IMR-90 (cell line): ENCODE measurements at regions not wholly inside any gene's neighbourhood (a gene's known extent, or its start where the extent isn't known, plus 50 kb on each side); places are given as distances from the start of the nearest gene placed in this dataset.

Experiments used
- ATAC-seq: fragments of 200-7000 bp; cut with Tn5 transposase; 2 replicates; pipeline ENCODE4 v1.9.1; 2020; ENCODE audit warnings: low read depth, mild to moderate bottlenecking, moderate library complexity
- BruUV-seq: library from RNA; stranded (reverse); fragments of 400-500 nt; replicated peaks from 2 replicates; lab custom pipeline; 2021; lab: Mats Ljungman, UMichigan
- CTCF ChIA-PET: fragments of 300-600 bp; formaldehyde crosslinking; extraction: SDS; loops from one replicate; lab custom pipeline; 2021; ENCODE audit warnings: antibody characterized with exemption; lab: Yijun Ruan, JAX
- POLR2A ChIA-PET: fragments of 300-600 bp; sonication (Branson Sonifier 250); formaldehyde crosslinking; loops from one replicate; lab custom pipeline; 2022; ENCODE audit warnings: antibody characterized with exemption; ENCODE audit not compliant: unreplicated experiment; lab: Charles Lee
- DNase-seq: peaks from one replicate; pipeline ENCODE4 v3.0.0; 2013
- H2AFZ ChIP-seq: replicated peaks from 2 replicates; pipeline ENCODE3; 2013; ENCODE audit warnings: low read length, mild to moderate bottlenecking; ENCODE audit not compliant: poor library complexity
- H2AK5ac ChIP-seq: 2 replicates; pipeline ENCODE4 v1.6.1; 2013; ENCODE audit warnings: low read depth, low read length, inconsistent platforms
- H2AK9ac ChIP-seq: replicated peaks from 2 replicates; pipeline ENCODE3; 2013; ENCODE audit warnings: mild to moderate bottlenecking, low read depth, low read length, moderate library complexity; ENCODE audit not compliant: poor library complexity
- H2BK120ac ChIP-seq: 2 replicates; pipeline ENCODE4 v1.6.1; 2013; ENCODE audit warnings: low read depth, low read length, inconsistent platforms
- H2BK15ac ChIP-seq: 3 replicates; pipeline ENCODE4 v1.6.1; 2013; ENCODE audit warnings: low read depth, low read length, inconsistent platforms
- H2BK20ac ChIP-seq: 2 replicates; pipeline ENCODE4 v1.6.1; 2013; ENCODE audit warnings: low read depth, mild to moderate bottlenecking, inconsistent platforms, low read length, moderate library complexity
- H2BK5ac ChIP-seq: 2 replicates; pipeline ENCODE4 v1.6.1; 2013; ENCODE audit warnings: mild to moderate bottlenecking, low read depth, low read length, inconsistent platforms; ENCODE audit not compliant: poor library complexity, severe bottlenecking
- H3K14ac ChIP-seq: replicated peaks from 2 replicates; pipeline ENCODE4 v1.6.1; 2013; ENCODE audit warnings: low read depth, low read length, inconsistent platforms
- H3K18ac ChIP-seq: 2 replicates; pipeline ENCODE4 v1.6.1; 2013; ENCODE audit warnings: low read depth, low read length, control low read depth
- H3K23ac ChIP-seq: 2 replicates; pipeline ENCODE4 v1.6.1; 2013; ENCODE audit warnings: low read depth, low read length, inconsistent platforms
- H3K27ac ChIP-seq: 2 replicates; pipeline ENCODE4 v1.5.1; 2013; ENCODE audit warnings: mild to moderate bottlenecking, control low read depth, low read length; ENCODE audit not compliant: insufficient read depth
- H3K27me3 ChIP-seq: 2 replicates; pipeline ENCODE4 v1.6.1; 2013; ENCODE audit warnings: low read length; ENCODE audit not compliant: control insufficient read depth, insufficient read depth
- H3K36me3 ChIP-seq: 2 replicates; pipeline ENCODE4 v1.6.1; 2013; ENCODE audit warnings: low read length, mixed read lengths; ENCODE audit not compliant: control insufficient read depth, insufficient read depth
- H3K4ac ChIP-seq: 2 replicates; pipeline ENCODE4 v1.6.1; 2013; ENCODE audit warnings: low read depth, low read length, inconsistent platforms
- H3K4me1 ChIP-seq: 2 replicates; pipeline ENCODE4 v1.6.1; 2013; ENCODE audit warnings: low read length, mixed read lengths; ENCODE audit not compliant: control insufficient read depth, insufficient read depth
- H3K4me2 ChIP-seq: 2 replicates; pipeline ENCODE4 v1.6.1; 2013; ENCODE audit warnings: low read depth, mild to moderate bottlenecking, control low read depth, low read length, moderate library complexity
- H3K4me3 ChIP-seq: 2 replicates; pipeline ENCODE4 v1.5.1; 2013; ENCODE audit warnings: low read depth, mild to moderate bottlenecking, control low read depth, low read length, moderate library complexity; ENCODE audit not compliant: insufficient read depth
- H3K56ac ChIP-seq: 2 replicates; pipeline ENCODE4 v1.6.1; 2013; ENCODE audit warnings: low read length, inconsistent platforms; ENCODE audit not compliant: insufficient read depth; ENCODE audit errors: extremely low read depth
- H3K79me1 ChIP-seq, 2 experiments: 2 replicates each; pipeline ENCODE4 v1.6.1; 2013; ENCODE audit warnings: low read length in 2 of 2, inconsistent platforms in 1 of 2, low read depth in 1 of 2
- H3K9ac ChIP-seq: 2 replicates; pipeline ENCODE4 v1.6.1; 2013; ENCODE audit warnings: low read depth, low read length, control low read depth
- H3K9me1 ChIP-seq: 2 replicates; pipeline ENCODE4 v1.6.1; 2013; ENCODE audit warnings: low read length, inconsistent platforms; ENCODE audit not compliant: insufficient read depth
- H3K9me3 ChIP-seq: 2 replicates; pipeline ENCODE4 v1.6.1; 2013; ENCODE audit warnings: low read length; ENCODE audit not compliant: control insufficient read depth, insufficient read depth
- H4K20me1 ChIP-seq: 2 replicates; pipeline ENCODE4 v1.6.1; 2013; ENCODE audit warnings: low read length, inconsistent platforms; ENCODE audit not compliant: insufficient read depth
- H4K5ac ChIP-seq: 2 replicates; pipeline ENCODE4 v1.6.1; 2013; ENCODE audit warnings: mild to moderate bottlenecking, low read depth, low read length, control low read depth
- H4K8ac ChIP-seq, 2 experiments: 2 replicates each; pipeline ENCODE4 v1.6.1; 2013; ENCODE audit warnings: low read depth in 2 of 2, low read length in 2 of 2, control low read depth in 1 of 2, inconsistent platforms in 1 of 2
- H4K91ac ChIP-seq: 2 replicates; pipeline ENCODE4 v1.6.1; 2013; ENCODE audit warnings: low read depth, low read length, inconsistent platforms; ENCODE audit not compliant: insufficient read depth
- BHLHE40 ChIP-seq: fragments of 150-350 bp; IDR thresholded peaks from 2 replicates; pipeline ENCODE4 v1.6.1; 2016; ENCODE audit warnings: mild to moderate bottlenecking, low read depth, low read length
- CEBPB ChIP-seq: IDR thresholded peaks from 2 replicates; pipeline ENCODE4 v1.6.1; 2012; ENCODE audit warnings: low read depth, low read length, improper control_type of control experiment
- CHD1 ChIP-seq: IDR thresholded peaks from 2 replicates; pipeline ENCODE4 v1.6.1; 2012; ENCODE audit warnings: low read depth, low read length, improper control_type of control experiment
- FOS ChIP-seq: fragments of 150-350 bp; IDR thresholded peaks from 2 replicates; pipeline ENCODE4 v1.6.1; 2016; ENCODE audit warnings: low read depth, low read length
- MAFK ChIP-seq: IDR thresholded peaks from 2 replicates; pipeline ENCODE4 v1.6.1; 2012; ENCODE audit warnings: low read depth, low read length, improper control_type of control experiment
- MAZ ChIP-seq: IDR thresholded peaks from 2 replicates; pipeline ENCODE4 v1.6.1; 2012; ENCODE audit warnings: low read depth, mild to moderate bottlenecking, low read length, improper control_type of control experiment, moderate library complexity, borderline replicate concordance
- MXI1 ChIP-seq: IDR thresholded peaks from 2 replicates; pipeline ENCODE4 v1.6.1; 2012; ENCODE audit warnings: low read depth, mild to moderate bottlenecking, low read length, moderate library complexity, borderline replicate concordance
- NFE2L2 ChIP-seq: fragments of 150-350 bp; IDR thresholded peaks from 2 replicates; pipeline ENCODE4 v1.6.1; 2016; ENCODE audit warnings: low read depth, mild to moderate bottlenecking, low read length
- POLR2A ChIP-seq: IDR thresholded peaks from 2 replicates; pipeline ENCODE4 v1.6.1; 2012; ENCODE audit warnings: mild to moderate bottlenecking, low read depth, low read length
- RAD21 ChIP-seq: IDR thresholded peaks from 2 replicates; pipeline ENCODE4 v1.6.1; 2012; ENCODE audit warnings: low read length, improper control_type of control experiment
- RCOR1 ChIP-seq: IDR thresholded peaks from 2 replicates; pipeline ENCODE4 v1.6.1; 2012; ENCODE audit warnings: mild to moderate bottlenecking, low read length, improper control_type of control experiment; ENCODE audit not compliant: insufficient replicate concordance
- RFX5 ChIP-seq: IDR thresholded peaks from 2 replicates; pipeline ENCODE4 v1.8.0; 2012; ENCODE audit warnings: low read depth, mild to moderate bottlenecking, low read length, moderate library complexity
- SMC3 ChIP-seq: fragments of 150-350 bp; IDR thresholded peaks from 2 replicates; pipeline ENCODE4 v1.6.1; 2016; ENCODE audit warnings: low read depth, mild to moderate bottlenecking, antibody characterized with exemption, low read length, moderate library complexity
- dilution Hi-C: fragments of 300-500 bp; cut with HindIII; formaldehyde crosslinking; loops from one replicate; pipeline ENCODE4 v1.14.3; 2018; ENCODE audit warnings: low sequenced_read_pairs; ENCODE audit not compliant: unreplicated experiment
- in situ Hi-C: fragments of 300-500 bp; cut with MboI; formaldehyde crosslinking; loops from 3 replicates; pipeline ENCODE4 v1.14.3; 2019; ENCODE audit warnings: low sequenced_read_pairs, inconsistent platforms, mixed read lengths
- intact Hi-C: fragments of 100-400 bp; cut with micrococcal nuclease; formaldehyde crosslinking; loops from 2 replicates; pipeline ENCODE4 v1.10.0; 2022
- TF ChIP-seq, protein P1 (sequence below): conservative IDR thresholded peaks from 2 replicates; pipeline ENCODE4 v1.5.1; 2012; ENCODE audit warnings: mild to moderate bottlenecking, low read depth, low read length, improper control_type of control experiment
- TF ChIP-seq, protein P2 (sequence below): fragments of 150-350 bp; IDR thresholded peaks from 2 replicates; pipeline ENCODE4 v1.6.1; 2016; ENCODE audit warnings: low read depth, mild to moderate bottlenecking, low read length, moderate library complexity, borderline replicate concordance
- TF ChIP-seq, protein P3 (sequence below): fragments of 150-350 bp; IDR thresholded peaks from 2 replicates; pipeline ENCODE4 v1.6.1; 2017; ENCODE audit warnings: mild to moderate bottlenecking, antibody characterized with exemption, low read length, low read depth

DNA sequence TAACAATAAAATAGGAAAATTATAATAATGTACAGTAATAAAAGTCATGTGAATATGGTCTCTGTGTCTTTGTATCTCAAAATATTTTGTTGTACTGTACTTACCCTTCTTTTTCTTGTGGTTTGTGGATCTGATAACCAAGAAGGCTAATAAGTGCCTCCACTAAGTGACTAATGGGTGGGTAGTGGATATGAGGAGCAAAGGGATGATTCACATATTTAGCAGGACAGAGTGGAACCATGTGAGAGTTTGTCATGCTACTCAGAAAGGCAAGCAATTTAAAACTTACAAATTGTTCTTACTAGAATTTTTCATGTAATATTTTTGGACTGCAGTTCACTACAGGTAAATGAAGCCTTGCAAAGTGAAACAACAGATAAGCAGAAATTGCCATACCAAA is 1241.2 kb upstream of the CDH2 start:
- no peak overlapping the region for H3K4ac ChIP-seq
- no peak overlapping the region for H3K56ac ChIP-seq
- H3K79me1 ChIP-seq = no peaks in the 10 kb centered on the region
- no peak overlapping the region for H4K8ac ChIP-seq
- no peak overlapping the region for H3K9ac ChIP-seq
- no peaks in the 10 kb centered on the region for H4K20me1 ChIP-seq
- dilution Hi-C loops = no loop called here
- H4K91ac ChIP-seq = no peak overlapping the region
- in situ Hi-C loops = no loop called here
- H2BK20ac ChIP-seq = no peak overlapping the region
- no peaks in the 10 kb centered on the region for H3K4me1 ChIP-seq
- ChIA-PET POLR2A (no interaction called here), CTCF (no interaction called here)
- H2AK9ac ChIP-seq = no peak overlapping the region
- TF ChIP-seq, protein P1, sequence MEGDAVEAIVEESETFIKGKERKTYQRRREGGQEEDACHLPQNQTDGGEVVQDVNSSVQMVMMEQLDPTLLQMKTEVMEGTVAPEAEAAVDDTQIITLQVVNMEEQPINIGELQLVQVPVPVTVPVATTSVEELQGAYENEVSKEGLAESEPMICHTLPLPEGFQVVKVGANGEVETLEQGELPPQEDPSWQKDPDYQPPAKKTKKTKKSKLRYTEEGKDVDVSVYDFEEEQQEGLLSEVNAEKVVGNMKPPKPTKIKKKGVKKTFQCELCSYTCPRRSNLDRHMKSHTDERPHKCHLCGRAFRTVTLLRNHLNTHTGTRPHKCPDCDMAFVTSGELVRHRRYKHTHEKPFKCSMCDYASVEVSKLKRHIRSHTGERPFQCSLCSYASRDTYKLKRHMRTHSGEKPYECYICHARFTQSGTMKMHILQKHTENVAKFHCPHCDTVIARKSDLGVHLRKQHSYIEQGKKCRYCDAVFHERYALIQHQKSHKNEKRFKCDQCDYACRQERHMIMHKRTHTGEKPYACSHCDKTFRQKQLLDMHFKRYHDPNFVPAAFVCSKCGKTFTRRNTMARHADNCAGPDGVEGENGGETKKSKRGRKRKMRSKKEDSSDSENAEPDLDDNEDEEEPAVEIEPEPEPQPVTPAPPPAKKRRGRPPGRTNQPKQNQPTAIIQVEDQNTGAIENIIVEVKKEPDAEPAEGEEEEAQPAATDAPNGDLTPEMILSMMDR = no peak
- TF ChIP-seq, protein P2, sequence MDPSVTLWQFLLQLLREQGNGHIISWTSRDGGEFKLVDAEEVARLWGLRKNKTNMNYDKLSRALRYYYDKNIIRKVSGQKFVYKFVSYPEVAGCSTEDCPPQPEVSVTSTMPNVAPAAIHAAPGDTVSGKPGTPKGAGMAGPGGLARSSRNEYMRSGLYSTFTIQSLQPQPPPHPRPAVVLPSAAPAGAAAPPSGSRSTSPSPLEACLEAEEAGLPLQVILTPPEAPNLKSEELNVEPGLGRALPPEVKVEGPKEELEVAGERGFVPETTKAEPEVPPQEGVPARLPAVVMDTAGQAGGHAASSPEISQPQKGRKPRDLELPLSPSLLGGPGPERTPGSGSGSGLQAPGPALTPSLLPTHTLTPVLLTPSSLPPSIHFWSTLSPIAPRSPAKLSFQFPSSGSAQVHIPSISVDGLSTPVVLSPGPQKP = no peak
- TF ChIP-seq BHLHE40 (no peak), RFX5 (no peak), RAD21 (no peak), CEBPB (no peak), FOS (no peak), MXI1 (no peak), MAZ (no peak), SMC3 (no peak), POLR2A (no peak), NFE2L2 (no peak), RCOR1 (no peak), CHD1 (no peak), MAFK (no peak)
- TF ChIP-seq, protein P3, sequence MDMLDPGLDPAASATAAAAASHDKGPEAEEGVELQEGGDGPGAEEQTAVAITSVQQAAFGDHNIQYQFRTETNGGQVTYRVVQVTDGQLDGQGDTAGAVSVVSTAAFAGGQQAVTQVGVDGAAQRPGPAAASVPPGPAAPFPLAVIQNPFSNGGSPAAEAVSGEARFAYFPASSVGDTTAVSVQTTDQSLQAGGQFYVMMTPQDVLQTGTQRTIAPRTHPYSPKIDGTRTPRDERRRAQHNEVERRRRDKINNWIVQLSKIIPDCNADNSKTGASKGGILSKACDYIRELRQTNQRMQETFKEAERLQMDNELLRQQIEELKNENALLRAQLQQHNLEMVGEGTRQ = no peak
- no peak overlapping the region for H3K4me2 ChIP-seq
- no peak overlapping the region for H2AK5ac ChIP-seq
- H2AFZ ChIP-seq = no peak overlapping the region
- no peak overlapping the region for H3K23ac ChIP-seq
- no peak overlapping the region for H3K18ac ChIP-seq
- no peak overlapping the region for H4K5ac ChIP-seq
- H3K9me1 ChIP-seq = no peaks in the 10 kb centered on the region
- ATAC-seq (peak; percentile 86), DNase-seq (peak; percentile 86)
- no peak overlapping the region for H3K4me3 ChIP-seq
- intact Hi-C loops = no loop called here
- no peak overlapping the region for H2BK5ac ChIP-seq
- no peaks in the 10 kb centered on the region for H3K9me3 ChIP-seq
- BruUV-seq = no TSS peak
- H3K36me3 ChIP-seq = no peaks in the 10 kb centered on the region
- H3K14ac ChIP-seq = no peak overlapping the region
- H2BK120ac ChIP-seq = no peak overlapping the region
- no peak overlapping the region for H2BK15ac ChIP-seq
- no peaks in the 10 kb centered on the region for H3K27me3 ChIP-seq
- H3K27ac ChIP-seq = no peak overlapping the region
